IMR-90 (cell line): ENCODE measurements at regions not wholly inside any gene's neighbourhood (a gene's known extent, or its start where the extent isn't known, plus 50 kb on each side); places are given as distances from the start of the nearest gene placed in this dataset.

Source experiments
- ATAC-seq: fragments of 200-7000 bp; cut with Tn5 transposase; 2 replicates; pipeline ENCODE4 v1.9.1; 2020; ENCODE audit warnings: low read depth, mild to moderate bottlenecking, moderate library complexity
- BruUV-seq: library from RNA; stranded (reverse); fragments of 400-500 nt; replicated peaks from 2 replicates; lab custom pipeline; 2021; lab: Mats Ljungman, UMichigan
- CTCF ChIA-PET: fragments of 300-600 bp; formaldehyde crosslinking; extraction: SDS; loops from one replicate; lab custom pipeline; 2021; ENCODE audit warnings: antibody characterized with exemption; lab: Yijun Ruan, JAX
- POLR2A ChIA-PET: fragments of 300-600 bp; sonication (Branson Sonifier 250); formaldehyde crosslinking; loops from one replicate; lab custom pipeline; 2022; ENCODE audit warnings: antibody characterized with exemption; ENCODE audit not compliant: unreplicated experiment; lab: Charles Lee
- DNase-seq: peaks from one replicate; pipeline ENCODE4 v3.0.0; 2013
- H2AFZ ChIP-seq: replicated peaks from 2 replicates; pipeline ENCODE3; 2013; ENCODE audit warnings: low read length, mild to moderate bottlenecking; ENCODE audit not compliant: poor library complexity
- H2AK5ac ChIP-seq: 2 replicates; pipeline ENCODE4 v1.6.1; 2013; ENCODE audit warnings: low read depth, low read length, inconsistent platforms
- H2AK9ac ChIP-seq: replicated peaks from 2 replicates; pipeline ENCODE3; 2013; ENCODE audit warnings: mild to moderate bottlenecking, low read depth, low read length, moderate library complexity; ENCODE audit not compliant: poor library complexity
- H2BK120ac ChIP-seq: 2 replicates; pipeline ENCODE4 v1.6.1; 2013; ENCODE audit warnings: low read depth, low read length, inconsistent platforms
- H2BK15ac ChIP-seq: 3 replicates; pipeline ENCODE4 v1.6.1; 2013; ENCODE audit warnings: low read depth, low read length, inconsistent platforms
- H2BK20ac ChIP-seq: 2 replicates; pipeline ENCODE4 v1.6.1; 2013; ENCODE audit warnings: low read depth, mild to moderate bottlenecking, inconsistent platforms, low read length, moderate library complexity
- H2BK5ac ChIP-seq: 2 replicates; pipeline ENCODE4 v1.6.1; 2013; ENCODE audit warnings: mild to moderate bottlenecking, low read depth, low read length, inconsistent platforms; ENCODE audit not compliant: poor library complexity, severe bottlenecking
- H3K14ac ChIP-seq: replicated peaks from 2 replicates; pipeline ENCODE4 v1.6.1; 2013; ENCODE audit warnings: low read depth, low read length, inconsistent platforms
- H3K18ac ChIP-seq: 2 replicates; pipeline ENCODE4 v1.6.1; 2013; ENCODE audit warnings: low read depth, low read length, control low read depth
- H3K23ac ChIP-seq: 2 replicates; pipeline ENCODE4 v1.6.1; 2013; ENCODE audit warnings: low read depth, low read length, inconsistent platforms
- H3K27ac ChIP-seq: 2 replicates; pipeline ENCODE4 v1.5.1; 2013; ENCODE audit warnings: mild to moderate bottlenecking, control low read depth, low read length; ENCODE audit not compliant: insufficient read depth
- H3K27me3 ChIP-seq: 2 replicates; pipeline ENCODE4 v1.6.1; 2013; ENCODE audit warnings: low read length; ENCODE audit not compliant: control insufficient read depth, insufficient read depth
- H3K36me3 ChIP-seq: 2 replicates; pipeline ENCODE4 v1.6.1; 2013; ENCODE audit warnings: low read length, mixed read lengths; ENCODE audit not compliant: control insufficient read depth, insufficient read depth
- H3K4ac ChIP-seq: 2 replicates; pipeline ENCODE4 v1.6.1; 2013; ENCODE audit warnings: low read depth, low read length, inconsistent platforms
- H3K4me1 ChIP-seq: 2 replicates; pipeline ENCODE4 v1.6.1; 2013; ENCODE audit warnings: low read length, mixed read lengths; ENCODE audit not compliant: control insufficient read depth, insufficient read depth
- H3K4me2 ChIP-seq: 2 replicates; pipeline ENCODE4 v1.6.1; 2013; ENCODE audit warnings: low read depth, mild to moderate bottlenecking, control low read depth, low read length, moderate library complexity
- H3K4me3 ChIP-seq: 2 replicates; pipeline ENCODE4 v1.5.1; 2013; ENCODE audit warnings: low read depth, mild to moderate bottlenecking, control low read depth, low read length, moderate library complexity; ENCODE audit not compliant: insufficient read depth
- H3K56ac ChIP-seq: 2 replicates; pipeline ENCODE4 v1.6.1; 2013; ENCODE audit warnings: low read length, inconsistent platforms; ENCODE audit not compliant: insufficient read depth; ENCODE audit errors: extremely low read depth
- H3K79me1 ChIP-seq, 2 experiments: 2 replicates each; pipeline ENCODE4 v1.6.1; 2013; ENCODE audit warnings: low read length in 2 of 2, inconsistent platforms in 1 of 2, low read depth in 1 of 2
- H3K9ac ChIP-seq: 2 replicates; pipeline ENCODE4 v1.6.1; 2013; ENCODE audit warnings: low read depth, low read length, control low read depth
- H3K9me1 ChIP-seq: 2 replicates; pipeline ENCODE4 v1.6.1; 2013; ENCODE audit warnings: low read length, inconsistent platforms; ENCODE audit not compliant: insufficient read depth
- H3K9me3 ChIP-seq: 2 replicates; pipeline ENCODE4 v1.6.1; 2013; ENCODE audit warnings: low read length; ENCODE audit not compliant: control insufficient read depth, insufficient read depth
- H4K20me1 ChIP-seq: 2 replicates; pipeline ENCODE4 v1.6.1; 2013; ENCODE audit warnings: low read length, inconsistent platforms; ENCODE audit not compliant: insufficient read depth
- H4K5ac ChIP-seq: 2 replicates; pipeline ENCODE4 v1.6.1; 2013; ENCODE audit warnings: mild to moderate bottlenecking, low read depth, low read length, control low read depth
- H4K8ac ChIP-seq, 2 experiments: 2 replicates each; pipeline ENCODE4 v1.6.1; 2013; ENCODE audit warnings: low read depth in 2 of 2, low read length in 2 of 2, control low read depth in 1 of 2, inconsistent platforms in 1 of 2
- H4K91ac ChIP-seq: 2 replicates; pipeline ENCODE4 v1.6.1; 2013; ENCODE audit warnings: low read depth, low read length, inconsistent platforms; ENCODE audit not compliant: insufficient read depth
- CHD1 ChIP-seq: IDR thresholded peaks from 2 replicates; pipeline ENCODE4 v1.6.1; 2012; ENCODE audit warnings: low read depth, low read length, improper control_type of control experiment
- ELK1 ChIP-seq: fragments of 150-350 bp; IDR thresholded peaks from 2 replicates; pipeline ENCODE4 v1.6.1; 2016; ENCODE audit warnings: low read depth, mild to moderate bottlenecking, low read length, moderate library complexity, borderline replicate concordance
- MXI1 ChIP-seq: IDR thresholded peaks from 2 replicates; pipeline ENCODE4 v1.6.1; 2012; ENCODE audit warnings: low read depth, mild to moderate bottlenecking, low read length, moderate library complexity, borderline replicate concordance
- POLR2A ChIP-seq: IDR thresholded peaks from 2 replicates; pipeline ENCODE4 v1.6.1; 2012; ENCODE audit warnings: mild to moderate bottlenecking, low read depth, low read length
- RAD21 ChIP-seq: IDR thresholded peaks from 2 replicates; pipeline ENCODE4 v1.6.1; 2012; ENCODE audit warnings: low read length, improper control_type of control experiment
- RFX5 ChIP-seq: IDR thresholded peaks from 2 replicates; pipeline ENCODE4 v1.8.0; 2012; ENCODE audit warnings: low read depth, mild to moderate bottlenecking, low read length, moderate library complexity
- WGBS, 2 experiments: methylation state at CpG; one replicate each; pipeline versions ENCODE4 v1.1.5 to v1.1.7; 2013; ENCODE audit warnings: missing lambda C conversion rate in 2 of 2; ENCODE audit not compliant: insufficient read length in 1 of 2; ENCODE audit errors: extremely low coverage in 2 of 2; 5-methylcytosine and 5-hydroxymethylcytosine counted together
- dilution Hi-C: fragments of 300-500 bp; cut with HindIII; formaldehyde crosslinking; loops from one replicate; pipeline ENCODE4 v1.14.3; 2018; ENCODE audit warnings: low sequenced_read_pairs; ENCODE audit not compliant: unreplicated experiment
- in situ Hi-C: fragments of 300-500 bp; cut with MboI; formaldehyde crosslinking; loops from 3 replicates; pipeline ENCODE4 v1.14.3; 2019; ENCODE audit warnings: low sequenced_read_pairs, inconsistent platforms, mixed read lengths
- intact Hi-C: fragments of 100-400 bp; cut with micrococcal nuclease; formaldehyde crosslinking; loops from 2 replicates; pipeline ENCODE4 v1.10.0; 2022

GRCh38 chr9:7376213-7376612, 423.4 kb downstream of the DMAC1 start:
- DNase-seq (no peak), ATAC-seq (no peak)
- CTCF ChIA-PET: interaction anchor here (0.5 to 0.6 kb wide), 2 partner anchors 281 to 434 kb away, joined by 3 read pairs; no protein-coding TSS in a partner anchor
- Histone ChIP-seq H3K27ac (peak overlapping the region; percentile 76; the same call in 1 of the 2 replicates), H3K4me2 (no peak overlapping the region), H3K27me3 (no peaks in the 10 kb centered on the region), H3K79me1 (no peaks in the 10 kb centered on the region), H2AK9ac (no peak overlapping the region), H2BK20ac (peak overlapping the region; percentile 34; the same call in 1 of the 2 replicates), H2BK5ac (no peak overlapping the region), H2AK5ac (no peak overlapping the region), H3K9ac (no peak overlapping the region), H3K23ac (no peak overlapping the region), H3K9me3 (peaks cover 2% of the 10 kb centered on the region), H3K4me3 (no peak overlapping the region), H4K8ac (no peak overlapping the region), H2AFZ (no peak overlapping the region), H3K36me3 (no peaks in the 10 kb centered on the region), H2BK120ac (peak overlapping the region; percentile 19; the same call in 1 of the 2 replicates), H3K9me1 (0 out of 2 replicates have a peak, but pooled peaks cover 3% of the 10 kb centered on the region), H3K14ac (no peak overlapping the region), H3K4ac (no peak overlapping the region), H2BK15ac (peak overlapping the region; percentile 35; the same call in 2 of the 3 replicates), H4K20me1 (no peaks in the 10 kb centered on the region), H3K56ac (no peak overlapping the region), H4K5ac (peak overlapping the region; percentile 20; the same call in 1 of the 2 replicates), H3K4me1 (peaks cover 13% of the 10 kb centered on the region), H4K91ac (0 out of 2 replicates have a peak overlapping the region, but pooled peaks have one; percentile 3), H3K18ac (peak overlapping the region; percentile 60; the same call in 1 of the 2 replicates)
- WGBS, 2 experiments: no CpG with 5 or more reads among the region's 2 CpGs
- TF ChIP-seq POLR2A (no peak), RAD21 (no peak), ELK1 (no peak), CHD1 (no peak), RFX5 (no peak), MXI1 (no peak)
- BruUV-seq: no TSS peak
- dilution Hi-C loops: no loop called here
- intact Hi-C loops: loop anchor here (5.0 kb wide), 1 partner anchor 54 kb away; no protein-coding TSS in a partner anchor
- POLR2A ChIA-PET: no interaction called here
- in situ Hi-C loops: no loop called here
